Uterus (tissue), 3 donors: ENCODE measurements at regions not wholly inside any gene's neighbourhood (a gene's known extent, or its start where the extent isn't known, plus 50 kb on each side); places are given as distances from the start of the nearest gene placed in this dataset.

ENCODE experiments used
- DNase-seq, 2 donors: peaks; one replicate each; pipeline ENCODE4 v3.0.0-alpha.2; 2019 to 2020
- H3K27ac ChIP-seq, 2 donors: fragments of 200-600 bp; sonication (generic); 1 replicate in 1 of 2; 2 replicates in 1 of 2; pipeline ENCODE4 v1.5.1; 2016 to 2018
- H3K27me3 ChIP-seq, 2 donors: fragments of 200-600 bp; sonication (generic); one replicate each; pipeline ENCODE4 v1.5.1; 2018 to 2019; ENCODE audit warnings: control low read depth in 1 of 2
- H3K36me3 ChIP-seq, 2 donors: fragments of 200-600 bp; sonication (generic); one replicate each; pipeline ENCODE4 v1.5.1; 2019; ENCODE audit warnings: control low read depth in 1 of 2
- H3K4me1 ChIP-seq, 2 donors: fragments of 200-600 bp; sonication (generic); one replicate each; pipeline ENCODE4 v1.5.1; 2018 to 2019; ENCODE audit warnings: control low read depth in 1 of 2
- H3K4me3 ChIP-seq, 2 donors: fragments of 200-600 bp; sonication (generic); 1 replicate in 1 of 2; 2 replicates in 1 of 2; pipeline ENCODE4 v1.5.1; 2018 to 2019; ENCODE audit warnings: mild to moderate bottlenecking in 1 of 2
- H3K9me3 ChIP-seq, 2 donors: fragments of 200-600 bp; sonication (generic); one replicate each; pipeline ENCODE4 v1.5.1; 2019; ENCODE audit warnings: control low read depth in 1 of 2
- POLR2A ChIP-seq, 2 donors: fragments of 450-650 bp; IDR thresholded peaks; one replicate each; pipeline ENCODE4 v1.6.1; 2016; ENCODE audit warnings: antibody characterized with exemption in 2 of 2, mild to moderate bottlenecking in 1 of 2, moderate library complexity in 1 of 2
- intact Hi-C: fragments of 100-400 bp; cut with DNase I; formaldehyde crosslinking; loops from one replicate; pipeline ENCODE4 v1.15.1; 2023; ENCODE audit warnings: low total_unique reads
- TF ChIP-seq, protein P1 (sequence below), 4 experiments: fragments of 200-600 bp in 2 of 4; fragments of 450-650 bp in 2 of 4; sonication (generic) in 2 of 4; IDR thresholded peaks; one replicate each; pipeline ENCODE4 v1.5.1; 2016 to 2019; ENCODE audit warnings: antibody characterized with exemption in 4 of 4, mild to moderate bottlenecking in 2 of 4, moderate library complexity in 1 of 4
- donor health status: DM: yes; HTN: yes; CAD: no.

DNA sequence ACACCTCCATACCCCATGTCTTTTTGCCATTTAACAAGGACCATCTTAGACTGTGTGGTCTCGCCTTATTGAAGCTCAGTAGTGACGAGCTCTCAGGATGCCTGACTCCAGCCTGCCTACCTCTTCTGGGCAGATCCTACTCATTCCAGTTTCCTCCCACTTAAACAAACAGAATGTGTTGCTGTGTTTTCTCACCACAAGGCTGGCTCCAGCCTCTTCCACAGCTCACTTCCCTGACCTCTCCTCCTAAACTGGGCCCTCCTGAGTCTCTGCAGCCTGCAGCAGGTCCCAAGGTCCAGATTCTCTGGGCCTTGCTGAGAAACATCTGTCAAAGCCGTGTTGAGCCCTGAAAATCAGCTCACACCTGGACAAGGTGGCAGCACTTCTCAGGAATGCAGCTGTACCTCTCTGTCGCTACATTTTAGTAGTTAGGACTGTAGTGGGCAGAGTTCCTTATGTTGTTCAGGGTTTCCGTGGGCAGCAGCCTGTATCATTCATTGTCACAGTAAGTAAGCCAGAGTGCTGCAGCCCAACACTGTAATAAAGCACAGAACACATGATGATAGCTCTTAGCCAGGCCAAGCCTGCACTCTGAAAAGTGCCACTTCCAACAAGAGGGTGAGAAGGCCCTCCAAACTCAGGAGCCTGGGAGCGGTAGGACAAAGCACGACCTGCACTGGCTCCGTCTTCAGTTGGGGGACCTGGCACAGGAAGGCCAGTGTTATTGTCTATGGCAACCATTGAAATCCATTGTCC lies 68.5 kb downstream of the NKX2-1 start:
- H3K4me3 ChIP-seq: no peak overlapping the region
- DNase-seq: no peak
- no peaks in the 10 kb centered on the region for H3K4me1 ChIP-seq
- H3K36me3 ChIP-seq: no peaks in the 10 kb centered on the region
- no peaks in the 10 kb centered on the region for H3K9me3 ChIP-seq
- no peak overlapping the region for H3K27ac ChIP-seq
- TF ChIP-seq POLR2A (IDR thresholded peaks at IDR 0.05): no peak
- TF ChIP-seq, protein P1, sequence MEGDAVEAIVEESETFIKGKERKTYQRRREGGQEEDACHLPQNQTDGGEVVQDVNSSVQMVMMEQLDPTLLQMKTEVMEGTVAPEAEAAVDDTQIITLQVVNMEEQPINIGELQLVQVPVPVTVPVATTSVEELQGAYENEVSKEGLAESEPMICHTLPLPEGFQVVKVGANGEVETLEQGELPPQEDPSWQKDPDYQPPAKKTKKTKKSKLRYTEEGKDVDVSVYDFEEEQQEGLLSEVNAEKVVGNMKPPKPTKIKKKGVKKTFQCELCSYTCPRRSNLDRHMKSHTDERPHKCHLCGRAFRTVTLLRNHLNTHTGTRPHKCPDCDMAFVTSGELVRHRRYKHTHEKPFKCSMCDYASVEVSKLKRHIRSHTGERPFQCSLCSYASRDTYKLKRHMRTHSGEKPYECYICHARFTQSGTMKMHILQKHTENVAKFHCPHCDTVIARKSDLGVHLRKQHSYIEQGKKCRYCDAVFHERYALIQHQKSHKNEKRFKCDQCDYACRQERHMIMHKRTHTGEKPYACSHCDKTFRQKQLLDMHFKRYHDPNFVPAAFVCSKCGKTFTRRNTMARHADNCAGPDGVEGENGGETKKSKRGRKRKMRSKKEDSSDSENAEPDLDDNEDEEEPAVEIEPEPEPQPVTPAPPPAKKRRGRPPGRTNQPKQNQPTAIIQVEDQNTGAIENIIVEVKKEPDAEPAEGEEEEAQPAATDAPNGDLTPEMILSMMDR (IDR thresholded peaks at IDR 0.05): no peak
- no peaks in the 10 kb centered on the region for H3K27me3 ChIP-seq
- intact Hi-C loops: no loop called here

DNA sequence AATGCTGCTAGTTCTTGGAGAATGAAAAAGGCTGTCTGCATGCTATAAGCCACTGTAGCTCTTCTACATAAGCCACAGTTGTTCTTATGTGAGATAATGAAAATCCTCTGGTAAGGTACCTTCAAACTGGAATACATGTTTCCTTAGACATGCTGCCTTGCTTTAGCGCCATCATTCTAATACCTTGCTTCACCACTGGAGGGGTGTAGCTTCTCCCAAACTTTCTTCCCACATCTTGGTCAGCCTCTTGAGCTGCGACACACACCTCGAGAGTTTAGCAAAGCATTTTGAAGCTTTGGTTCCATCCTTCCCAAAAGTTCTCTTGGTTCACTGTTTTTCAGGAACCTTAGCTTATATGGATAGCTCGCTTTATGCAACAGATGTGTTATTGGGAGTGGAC lies 69.5 kb downstream of the NKX2-1 start:
- Histone ChIP-seq H3K36me3 (no peaks in the 10 kb centered on the region), H3K9me3 (no peaks in the 10 kb centered on the region), H3K4me3 (no peak overlapping the region), H3K27me3 (no peaks in the 10 kb centered on the region), H3K27ac (no peak overlapping the region), H3K4me1 (no peaks in the 10 kb centered on the region)
- TF ChIP-seq, protein P1 (IDR thresholded peaks at IDR 0.05): no peak
- no peak for TF ChIP-seq POLR2A (IDR thresholded peaks at IDR 0.05)
- intact Hi-C loops: no loop called here
- DNase-seq: no peak

DNA sequence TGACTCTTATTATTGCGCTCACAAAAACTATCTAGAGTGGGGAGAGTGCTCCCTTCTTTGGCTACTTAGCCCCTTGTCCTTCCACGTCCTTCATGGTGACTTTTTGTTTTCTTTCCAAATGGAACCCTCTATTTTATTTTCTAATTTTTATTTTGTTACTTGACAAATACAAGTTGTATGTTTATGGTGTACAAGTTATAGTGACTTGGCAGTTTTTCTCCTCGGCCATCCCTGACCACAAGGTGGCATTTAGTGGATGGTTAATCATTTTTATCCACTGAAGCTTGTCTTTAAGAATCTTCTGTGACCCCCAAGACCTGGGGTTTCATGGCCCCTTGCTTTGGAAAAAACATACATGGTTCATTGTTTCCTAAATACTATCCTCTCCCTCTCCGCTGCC lies 70.1 kb downstream of the NKX2-1 start:
- Histone ChIP-seq H3K27me3 (no peaks in the 10 kb centered on the region), H3K4me1 (no peaks in the 10 kb centered on the region), H3K9me3 (no peaks in the 10 kb centered on the region), H3K27ac (no peak overlapping the region), H3K36me3 (no peaks in the 10 kb centered on the region), H3K4me3 (no peak overlapping the region)
- DNase-seq: no peak
- intact Hi-C loops: no loop called here
- no peak for TF ChIP-seq POLR2A (IDR thresholded peaks at IDR 0.05)

DNA sequence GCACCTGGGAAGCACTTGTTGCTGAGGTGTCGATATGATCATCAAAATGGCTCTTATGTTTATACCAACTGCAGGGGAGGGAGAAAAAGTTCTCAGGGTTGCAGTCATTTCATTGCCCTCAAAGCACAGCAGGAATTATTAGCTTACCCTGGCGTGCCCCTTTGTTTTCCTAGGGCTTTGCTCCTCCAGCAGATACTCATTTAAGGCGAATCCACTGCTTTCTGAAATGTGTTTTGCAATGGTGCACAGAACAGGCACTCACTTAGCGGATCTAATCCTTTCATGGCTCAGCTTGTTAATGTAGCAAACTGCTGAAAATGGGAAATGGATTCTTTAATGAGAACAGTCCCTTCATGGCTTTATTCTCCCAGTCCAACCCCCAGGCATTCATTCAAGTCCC lies 76.7 kb downstream of the NKX2-1 start:
- TF ChIP-seq, protein P1 (IDR thresholded peaks at IDR 0.05): no peak
- TF ChIP-seq POLR2A (IDR thresholded peaks at IDR 0.05): no peak
- no peak for DNase-seq
- no peak overlapping the region for H3K27ac ChIP-seq
- no peaks in the 10 kb centered on the region for H3K9me3 ChIP-seq
- no peak overlapping the region for H3K4me3 ChIP-seq
- no peaks in the 10 kb centered on the region for H3K36me3 ChIP-seq
- H3K27me3 ChIP-seq: no peaks in the 10 kb centered on the region
- no peaks in the 10 kb centered on the region for H3K4me1 ChIP-seq
- intact Hi-C loops: no loop called here

DNA sequence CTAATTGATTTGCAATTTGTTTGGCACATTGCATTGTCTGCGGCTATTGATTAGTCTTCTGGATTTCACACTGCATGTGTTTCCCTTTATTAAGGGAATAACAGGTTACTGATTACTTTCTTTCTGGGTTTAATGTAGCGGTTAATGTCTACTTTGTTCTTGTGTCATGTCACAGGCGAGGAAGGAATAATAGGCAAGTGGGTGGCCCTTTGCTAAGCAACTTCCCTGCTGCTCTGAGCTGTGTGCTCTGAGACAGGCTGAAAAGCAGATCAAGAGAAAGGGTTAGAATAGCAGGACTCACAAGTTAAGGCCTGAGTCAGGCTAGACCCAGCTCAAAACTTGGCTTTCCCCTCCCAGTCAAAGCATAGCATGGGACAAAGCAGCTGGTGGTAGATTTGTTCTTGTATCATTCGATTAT lies 77.2 kb downstream of the NKX2-1 start:
- DNase-seq: no peak
- H3K4me3 ChIP-seq: no peak overlapping the region
- TF ChIP-seq, protein P1 (IDR thresholded peaks at IDR 0.05): no peak
- no peak for TF ChIP-seq POLR2A (IDR thresholded peaks at IDR 0.05)
- no peaks in the 10 kb centered on the region for H3K36me3 ChIP-seq
- no peaks in the 10 kb centered on the region for H3K4me1 ChIP-seq
- intact Hi-C loops: no loop called here
- no peak overlapping the region for H3K27ac ChIP-seq
- H3K9me3 ChIP-seq: no peaks in the 10 kb centered on the region
- H3K27me3 ChIP-seq: no peaks in the 10 kb centered on the region
